Astrocyte (in vitro differentiated cells and primary cell): ENCODE measurements at regions not wholly inside any gene's neighbourhood (a gene's known extent, or its start where the extent isn't known, plus 50 kb on each side); places are given as distances from the start of the nearest gene placed in this dataset.

Experiments used
- DNase-seq: peaks from one replicate; pipeline ENCODE4 v3.0.0-alpha.2; 2010; ENCODE audit warnings: low read depth
- FAIRE-seq: peaks from 2 replicates; lab custom pipeline; 2011; peaks lifted over from hg19 to GRCh38; lab: Jason Lieb, UNC
- H2AFZ ChIP-seq: 2 replicates; pipeline ENCODE4 v1.6.0; 2012; ENCODE audit warnings: low read depth, low read length, inconsistent platforms
- H3K27ac ChIP-seq: 2 replicates; pipeline ENCODE4 v1.5.1; 2011; ENCODE audit warnings: low read depth, low read length, inconsistent platforms
- H3K27me3 ChIP-seq: 2 replicates; pipeline ENCODE4 v1.6.0; 2011; ENCODE audit warnings: low read length, inconsistent platforms; ENCODE audit not compliant: insufficient read depth
- H3K36me3 ChIP-seq: 2 replicates; pipeline ENCODE4 v1.5.1; 2011; ENCODE audit warnings: low read length, inconsistent platforms; ENCODE audit not compliant: insufficient read depth
- H3K4me1 ChIP-seq: 2 replicates; pipeline ENCODE4 v1.5.1; 2011; ENCODE audit warnings: low read length, inconsistent platforms; ENCODE audit not compliant: insufficient read depth
- H3K4me2 ChIP-seq: 2 replicates; pipeline ENCODE4 v1.6.0; 2012; ENCODE audit warnings: low read length, inconsistent platforms
- H3K4me3 ChIP-seq: 2 replicates; pipeline ENCODE4 v1.5.1; 2011; ENCODE audit warnings: low read depth, mild to moderate bottlenecking, low read length, inconsistent platforms; ENCODE audit not compliant: insufficient read depth
- H3K79me2 ChIP-seq: 2 replicates; pipeline ENCODE4 v1.6.0; 2012; ENCODE audit warnings: mild to moderate bottlenecking, low read length, inconsistent platforms; ENCODE audit not compliant: insufficient read depth
- H3K9ac ChIP-seq: 2 replicates; pipeline ENCODE4 v1.6.0; 2012; ENCODE audit warnings: mild to moderate bottlenecking, low read length, inconsistent platforms
- H3K9me3 ChIP-seq: 2 replicates; pipeline ENCODE4 v1.5.1; 2012; ENCODE audit warnings: low read depth, mild to moderate bottlenecking, low read length, inconsistent platforms; ENCODE audit not compliant: insufficient read depth
- H4K20me1 ChIP-seq: 2 replicates; pipeline ENCODE4 v1.6.0; 2012; ENCODE audit warnings: low read length, inconsistent platforms; ENCODE audit not compliant: insufficient read depth
- H3K27ac Mint-ChIP-seq: one replicate; pipeline ENCODE4 v1.8.0; 2021; ENCODE audit warnings: mild to moderate bottlenecking, mixed read lengths; ENCODE audit not compliant: unreplicated experiment
- H3K27me3 Mint-ChIP-seq: one replicate; pipeline ENCODE4 v1.8.0; 2021; ENCODE audit warnings: low read depth, mixed read lengths; ENCODE audit not compliant: unreplicated experiment
- H3K36me3 Mint-ChIP-seq: one replicate; pipeline ENCODE4 v1.8.0; 2021; ENCODE audit warnings: low read depth, mixed read lengths; ENCODE audit not compliant: unreplicated experiment
- H3K4me1 Mint-ChIP-seq: one replicate; pipeline ENCODE4 v1.8.0; 2021; ENCODE audit warnings: low read depth, mixed read lengths; ENCODE audit not compliant: unreplicated experiment
- H3K4me3 Mint-ChIP-seq: one replicate; pipeline ENCODE4 v1.8.0; 2021; ENCODE audit warnings: mild to moderate bottlenecking, moderate library complexity, mixed read lengths; ENCODE audit not compliant: unreplicated experiment
- H3K9me3 Mint-ChIP-seq: one replicate; pipeline ENCODE4 v1.8.0; 2021; ENCODE audit warnings: mild to moderate bottlenecking, mixed read lengths; ENCODE audit not compliant: unreplicated experiment
- CTCF ChIP-seq: IDR thresholded peaks from 2 replicates; pipeline ENCODE4 v1.5.1; 2011; ENCODE audit warnings: low read depth, mild to moderate bottlenecking, inconsistent platforms, low read length, moderate library complexity; ENCODE audit not compliant: insufficient read depth
- EZH2 ChIP-seq: IDR thresholded peaks from 2 replicates; pipeline ENCODE4 v1.6.1; 2012; ENCODE audit warnings: mild to moderate bottlenecking, low read length, inconsistent platforms; ENCODE audit not compliant: insufficient read depth

- Histone ChIP-seq H2AFZ (no peak overlapping the region), H3K4me1 (peaks cover 3% of the 10 kb centered on the region), H3K9me3 (no peaks in the 10 kb centered on the region), H3K27ac (no peak overlapping the region), H3K4me2 (no peak overlapping the region), H4K20me1 (no peaks in the 10 kb centered on the region), H3K79me2 (no peaks in the 10 kb centered on the region), H3K27me3 (no peaks in the 10 kb centered on the region), H3K4me3 (no peak overlapping the region), H3K9ac (no peak overlapping the region), H3K36me3 (no peaks in the 10 kb centered on the region)
- Mint-ChIP-seq H3K4me1 (peaks cover 15% of the 10 kb centered on the region), H3K27me3 (no peaks in the 10 kb centered on the region), H3K27ac (no peak overlapping the region), H3K9me3 (peaks cover 1% of the 10 kb centered on the region), H3K4me3 (no peak overlapping the region), H3K36me3 (no peaks in the 10 kb centered on the region)
- TF ChIP-seq CTCF (no peak), EZH2 (no peak)
- no peak for FAIRE-seq
- no peak for DNase-seq
Observed at GRCh38 chr12:58064666-58065065, 123.3 kb downstream of the ATP23 start.

GRCh38 chr12:58066296-58066695, 124.9 kb downstream of the ATP23 start:
- DNase-seq (peak; percentile 37), FAIRE-seq (no peak)
- Histone ChIP-seq H3K4me1 (peaks cover 3% of the 10 kb centered on the region), H3K4me3 (no peak overlapping the region), H2AFZ (no peak overlapping the region), H3K27ac (no peak overlapping the region), H3K79me2 (no peaks in the 10 kb centered on the region), H3K36me3 (no peaks in the 10 kb centered on the region), H3K9me3 (no peaks in the 10 kb centered on the region), H3K9ac (no peak overlapping the region), H3K4me2 (no peak overlapping the region), H3K27me3 (no peaks in the 10 kb centered on the region), H4K20me1 (no peaks in the 10 kb centered on the region)
- peaks cover 17% of the 10 kb centered on the region for H3K4me1 Mint-ChIP-seq
- H3K4me3 Mint-ChIP-seq, result no peak overlapping the region
- H3K36me3 Mint-ChIP-seq, result no peaks in the 10 kb centered on the region
- no peaks in the 10 kb centered on the region for H3K27me3 Mint-ChIP-seq
- H3K27ac Mint-ChIP-seq, result no peak overlapping the region
- no peaks in the 10 kb centered on the region for H3K9me3 Mint-ChIP-seq
- no peak for TF ChIP-seq CTCF
- TF ChIP-seq EZH2, result no peak

- Histone ChIP-seq H3K27me3 (no peaks in the 10 kb centered on the region), H3K79me2 (no peaks in the 10 kb centered on the region), H4K20me1 (no peaks in the 10 kb centered on the region), H3K27ac (peak overlapping the region; percentile 30), H3K4me1 (peaks cover 3% of the 10 kb centered on the region), H2AFZ (peak overlapping the region; percentile 27), H3K36me3 (no peaks in the 10 kb centered on the region), H3K9ac (no peak overlapping the region), H3K4me3 (no peak overlapping the region), H3K9me3 (no peaks in the 10 kb centered on the region), H3K4me2 (peak overlapping the region; percentile 13)
- H3K36me3 Mint-ChIP-seq, result no peaks in the 10 kb centered on the region
- H3K27me3 Mint-ChIP-seq, result no peaks in the 10 kb centered on the region
- H3K4me1 Mint-ChIP-seq, result peaks cover 17% of the 10 kb centered on the region
- DNase-seq, result peak; percentile 96
- no peak for FAIRE-seq
- TF ChIP-seq CTCF (no peak), EZH2 (no peak)
- peak overlapping the region; percentile 67 for H3K27ac Mint-ChIP-seq
- no peaks in the 10 kb centered on the region for H3K9me3 Mint-ChIP-seq
- no peak overlapping the region for H3K4me3 Mint-ChIP-seq
Observed at GRCh38 chr12:58067610-58068387, 126.4 kb downstream of the ATP23 start.
